GM12875 (cell line): ENCODE measurements at regions not wholly inside any gene's neighbourhood (a gene's known extent, or its start where the extent isn't known, plus 50 kb on each side); places are given as distances from the start of the nearest gene placed in this dataset.
"Not testable (repeated sequence)": the region's sequence is repeated elsewhere in the genome, so short reads cannot be mapped to it uniquely, and the experiment has no call there.

ENCODE experiments used
- H3K4me3 ChIP-seq: one replicate; pipeline ENCODE4 v1.5.1; 2011; ENCODE audit warnings: low read depth, low read length, control low read depth
- CTCF ChIP-seq: IDR thresholded peaks from 2 replicates; pipeline ENCODE4 v1.5.1; 2011; ENCODE audit warnings: low read depth, mild to moderate bottlenecking, control low read depth, inconsistent platforms, low read length, moderate library complexity, borderline replicate concordance; ENCODE audit not compliant: insufficient read depth

- H3K4me3 ChIP-seq: no peak overlapping the region
- no peak for TF ChIP-seq CTCF
Measured at GRCh38 chr7:25059576-25059975, 65.5 kb downstream of the CYCS start.

GRCh38 chr7:25056368-25056767, 68.7 kb downstream of the CYCS start:
- no peak overlapping the region for H3K4me3 ChIP-seq
- TF ChIP-seq CTCF: no peak

GRCh38 chr7:25055520-25056220, 69.4 kb downstream of the CYCS start:
- no peak for TF ChIP-seq CTCF
- H3K4me3 ChIP-seq: no peak overlapping the region

- TF ChIP-seq CTCF: no peak
- no peak overlapping the region for H3K4me3 ChIP-seq
Measured at GRCh38 chr7:25054819-25055519, 70.1 kb downstream of the CYCS start.

GRCh38 chr7:25050223-25050622, 70.2 kb upstream of the OSBPL3 start:
- H3K4me3 ChIP-seq: no peak overlapping the region
- TF ChIP-seq CTCF: no peak

- no peak for TF ChIP-seq CTCF
- no peak overlapping the region for H3K4me3 ChIP-seq
Measured at GRCh38 chr7:25048444-25048834, 68.5 kb upstream of the OSBPL3 start.

- not testable (repeated sequence) for H3K4me3 ChIP-seq
Measured at GRCh38 chr7:25047571-25048443, 67.8 kb upstream of the OSBPL3 start.
